ENCODE measurements at regions not wholly inside any gene's neighbourhood (a gene's known extent, or its start where the extent isn't known, plus 50 kb on each side); places are given as distances from the start of the nearest gene placed in this dataset.

GRCh38 chr7:18387191-18387735, 108.3 kb upstream of the HDAC9 start:
- TF ChIP-seq EP300 (IDR thresholded peaks at IDR 0.05; ENCODE audit: borderline replicate concordance) (no peak), TCF12 (IDR thresholded peaks at IDR 0.05; ENCODE audit: low read depth) (no peak), YY1 (IDR thresholded peaks at IDR 0.05; ENCODE audit: low read depth) (no peak), CREB1 (IDR thresholded peaks at IDR 0.05; ENCODE audit: low read depth) (no peak), REST (IDR thresholded peaks at IDR 0.05; ENCODE audit: low read depth) (no peak), MAX (IDR thresholded peaks at IDR 0.05) (no peak), USF1 (IDR thresholded peaks at IDR 0.05) (no peak), TAF1 (IDR thresholded peaks at IDR 0.05; ENCODE audit: low read depth) (no peak), NFIC (IDR thresholded peaks at IDR 0.05) (no peak), ZBTB7A (IDR thresholded peaks at IDR 0.05; ENCODE audit: low read depth) (no peak), FOXM1 (IDR thresholded peaks at IDR 0.05; ENCODE audit: borderline replicate concordance, low read depth) (no peak), CEBPB (IDR thresholded peaks at IDR 0.05) (no peak), EGR1 (IDR thresholded peaks at IDR 0.05) (no peak), RAD21 (IDR thresholded peaks at IDR 0.05; ENCODE audit: low read depth) (no peak), TEAD4 (IDR thresholded peaks at IDR 0.05) (no peak)

- TF ChIP-seq FOXM1 (IDR thresholded peaks at IDR 0.05; ENCODE audit: borderline replicate concordance, low read depth) (no peak), TCF12 (IDR thresholded peaks at IDR 0.05; ENCODE audit: low read depth) (no peak), RAD21 (IDR thresholded peaks at IDR 0.05; ENCODE audit: low read depth) (no peak), NFIC (IDR thresholded peaks at IDR 0.05) (no peak), CREB1 (IDR thresholded peaks at IDR 0.05; ENCODE audit: low read depth) (no peak), CEBPB (IDR thresholded peaks at IDR 0.05) (no peak), TEAD4 (IDR thresholded peaks at IDR 0.05) (no peak), EGR1 (IDR thresholded peaks at IDR 0.05) (no peak), REST (IDR thresholded peaks at IDR 0.05; ENCODE audit: low read depth) (no peak), MAX (IDR thresholded peaks at IDR 0.05) (no peak), EP300 (IDR thresholded peaks at IDR 0.05; ENCODE audit: borderline replicate concordance) (no peak), YY1 (IDR thresholded peaks at IDR 0.05; ENCODE audit: low read depth) (no peak), USF1 (IDR thresholded peaks at IDR 0.05) (no peak), ZBTB7A (IDR thresholded peaks at IDR 0.05; ENCODE audit: low read depth) (no peak), TAF1 (IDR thresholded peaks at IDR 0.05; ENCODE audit: low read depth) (no peak)
Observed at GRCh38 chr7:18390535-18390907, 105.0 kb upstream of the HDAC9 start.

- TF ChIP-seq ZBTB7A (IDR thresholded peaks at IDR 0.05; ENCODE audit: low read depth) (no peak), FOXM1 (IDR thresholded peaks at IDR 0.05; ENCODE audit: borderline replicate concordance, low read depth) (no peak), CREB1 (IDR thresholded peaks at IDR 0.05; ENCODE audit: low read depth) (no peak), MAX (IDR thresholded peaks at IDR 0.05) (no peak), CEBPB (IDR thresholded peaks at IDR 0.05) (no peak), EGR1 (IDR thresholded peaks at IDR 0.05) (no peak), USF1 (IDR thresholded peaks at IDR 0.05) (no peak), TAF1 (IDR thresholded peaks at IDR 0.05; ENCODE audit: low read depth) (no peak), TCF12 (IDR thresholded peaks at IDR 0.05; ENCODE audit: low read depth) (no peak)
Observed at GRCh38 chr7:18393465-18394118, 102.0 kb upstream of the HDAC9 start.

- TF ChIP-seq YY1 (IDR thresholded peaks at IDR 0.05; ENCODE audit: low read depth) (no peak), CREB1 (IDR thresholded peaks at IDR 0.05; ENCODE audit: low read depth) (no peak), FOXM1 (IDR thresholded peaks at IDR 0.05; ENCODE audit: borderline replicate concordance, low read depth) (no peak), TCF12 (IDR thresholded peaks at IDR 0.05; ENCODE audit: low read depth) (no peak), NFIC (IDR thresholded peaks at IDR 0.05) (no peak), TAF1 (IDR thresholded peaks at IDR 0.05; ENCODE audit: low read depth) (no peak), TEAD4 (IDR thresholded peaks at IDR 0.05) (no peak), ZBTB7A (IDR thresholded peaks at IDR 0.05; ENCODE audit: low read depth) (no peak), USF1 (IDR thresholded peaks at IDR 0.05) (no peak), RAD21 (IDR thresholded peaks at IDR 0.05; ENCODE audit: low read depth) (no peak)
Observed at GRCh38 chr7:18395868-18396267, 99.7 kb upstream of the HDAC9 start.

Data from Ishikawa (cell line).